ENCODE measurements at regions not wholly inside any gene's neighbourhood (a gene's known extent, or its start where the extent isn't known, plus 50 kb on each side); places are given as distances from the start of the nearest gene placed in this dataset.
"Not testable (repeated sequence)": the region's sequence is repeated elsewhere in the genome, so short reads cannot be mapped to it uniquely, and the experiment has no call there.

GRCh38 chr21:24424776-24425175 is 1182.5 kb downstream of the MRPL39 start:
- Histone ChIP-seq H3K4me3 (ENCODE audit: low read depth in 1 of 2, low read length in 2 of 2) (no peak overlapping the region), H3K4me2 (ENCODE audit: insufficient read depth, low read length) (no peak overlapping the region), H3K27ac (ENCODE audit: low read length) (no peak overlapping the region), H3K9me3 (ENCODE audit: insufficient read depth, low read length, severe bottlenecking) (no peaks in the 10 kb centered on the region), H3K27me3 (ENCODE audit: insufficient read depth, low read length, poor library complexity) (no peaks in the 10 kb centered on the region), H3K4me1 (ENCODE audit: insufficient read depth, low read length) (no peaks in the 10 kb centered on the region), H2AFZ (ENCODE audit: low read depth, low read length) (no peak overlapping the region), H3K79me2 (ENCODE audit: insufficient read depth, low read length) (no peaks in the 10 kb centered on the region), H3K9ac (ENCODE audit: low read depth, low read length) (no peak overlapping the region), H3K36me3 (ENCODE audit: insufficient read depth, low read length) (no peaks in the 10 kb centered on the region), H4K20me1 (ENCODE audit: insufficient read depth, low read length) (no peaks in the 10 kb centered on the region)
- TF ChIP-seq EZH2 (IDR thresholded peaks at IDR 0.05; ENCODE audit: borderline replicate concordance, low read depth, low read length, severe bottlenecking) (no peak), CTCF (IDR thresholded peaks at IDR 0.05; ENCODE audit: borderline replicate concordance, extremely low read depth, low read length, poor library complexity, severe bottlenecking) (no peak)
- ATAC-seq (ENCODE audit: insufficient read depth, low read depth) (no peak), DNase-seq (no peak)

DNA sequence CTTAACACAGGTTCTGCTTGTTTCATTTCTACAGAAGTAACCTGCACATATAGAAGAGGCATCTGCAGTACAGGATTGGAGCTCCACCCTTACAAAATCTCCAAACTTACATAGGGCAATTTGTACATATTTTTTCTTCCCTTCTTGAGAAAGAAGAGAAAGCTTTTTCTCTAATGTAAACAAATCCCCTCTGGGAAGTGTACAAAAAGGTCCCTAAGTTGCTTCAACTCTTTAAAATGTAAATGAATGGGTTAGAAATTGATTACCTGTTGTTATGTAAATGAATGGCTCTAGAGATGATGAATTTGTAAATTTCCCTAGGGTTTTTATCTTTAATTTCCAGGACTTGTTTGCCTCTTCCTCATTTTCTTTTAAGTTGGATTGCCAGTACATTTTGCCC is 1183.7 kb downstream of the MRPL39 start:
- Histone ChIP-seq H3K4me3 (ENCODE audit: low read depth in 1 of 2, low read length in 2 of 2) (no peak overlapping the region), H4K20me1 (ENCODE audit: insufficient read depth, low read length) (no peaks in the 10 kb centered on the region), H3K27ac (ENCODE audit: low read length) (no peak overlapping the region), H3K4me2 (ENCODE audit: insufficient read depth, low read length) (no peak overlapping the region), H3K27me3 (ENCODE audit: insufficient read depth, low read length, poor library complexity) (no peaks in the 10 kb centered on the region), H3K9me3 (ENCODE audit: insufficient read depth, low read length, severe bottlenecking) (no peaks in the 10 kb centered on the region), H2AFZ (ENCODE audit: low read depth, low read length) (no peak overlapping the region), H3K4me1 (ENCODE audit: insufficient read depth, low read length) (no peaks in the 10 kb centered on the region), H3K79me2 (ENCODE audit: insufficient read depth, low read length) (no peaks in the 10 kb centered on the region), H3K36me3 (ENCODE audit: insufficient read depth, low read length) (no peaks in the 10 kb centered on the region), H3K9ac (ENCODE audit: low read depth, low read length) (no peak overlapping the region)
- ATAC-seq (ENCODE audit: insufficient read depth, low read depth): no peak
- TF ChIP-seq EZH2 (IDR thresholded peaks at IDR 0.05; ENCODE audit: borderline replicate concordance, low read depth, low read length, severe bottlenecking): no peak
- no peak for TF ChIP-seq CTCF (IDR thresholded peaks at IDR 0.05; ENCODE audit: borderline replicate concordance, extremely low read depth, low read length, poor library complexity, severe bottlenecking)
- DNase-seq: no peak

- Histone ChIP-seq H3K79me2 (ENCODE audit: insufficient read depth, low read length) (no peaks in the 10 kb centered on the region), H3K36me3 (ENCODE audit: insufficient read depth, low read length) (no peaks in the 10 kb centered on the region), H3K9me3 (ENCODE audit: insufficient read depth, low read length, severe bottlenecking) (no peaks in the 10 kb centered on the region), H2AFZ (ENCODE audit: low read depth, low read length) (no peak overlapping the region), H3K4me1 (ENCODE audit: insufficient read depth, low read length) (no peaks in the 10 kb centered on the region), H3K9ac (ENCODE audit: low read depth, low read length) (no peak overlapping the region), H4K20me1 (ENCODE audit: insufficient read depth, low read length) (no peaks in the 10 kb centered on the region), H3K27ac (ENCODE audit: low read length) (no peak overlapping the region), H3K27me3 (ENCODE audit: insufficient read depth, low read length, poor library complexity) (no peaks in the 10 kb centered on the region), H3K4me3 (ENCODE audit: low read depth in 1 of 2, low read length in 2 of 2) (no peak overlapping the region), H3K4me2 (ENCODE audit: insufficient read depth, low read length) (no peak overlapping the region)
- DNase-seq: no peak
- no peak for ATAC-seq (ENCODE audit: insufficient read depth, low read depth)
- TF ChIP-seq CTCF (IDR thresholded peaks at IDR 0.05; ENCODE audit: borderline replicate concordance, extremely low read depth, low read length, poor library complexity, severe bottlenecking) (no peak), EZH2 (IDR thresholded peaks at IDR 0.05; ENCODE audit: borderline replicate concordance, low read depth, low read length, severe bottlenecking) (no peak)
Observed at GRCh38 chr21:24420689-24421088, 1186.6 kb downstream of the MRPL39 start.

GRCh38 chr21:24419641-24420040 is 1187.6 kb downstream of the MRPL39 start:
- DNase-seq; H3K4me1 ChIP-seq (ENCODE audit: insufficient read depth, low read length); H4K20me1 ChIP-seq (ENCODE audit: insufficient read depth, low read length); H3K4me3 ChIP-seq (ENCODE audit: low read depth in 1 of 2, low read length in 2 of 2); H3K27me3 ChIP-seq (ENCODE audit: insufficient read depth, low read length, poor library complexity); ATAC-seq (ENCODE audit: insufficient read depth, low read depth); H3K9me3 ChIP-seq (ENCODE audit: insufficient read depth, low read length, severe bottlenecking); H3K4me2 ChIP-seq (ENCODE audit: insufficient read depth, low read length); H2AFZ ChIP-seq (ENCODE audit: low read depth, low read length); H3K27ac ChIP-seq (ENCODE audit: low read length); H3K36me3 ChIP-seq (ENCODE audit: insufficient read depth, low read length); H3K9ac ChIP-seq (ENCODE audit: low read depth, low read length); H3K79me2 ChIP-seq (ENCODE audit: insufficient read depth, low read length): not testable (repeated sequence)

Measured in DND-41 (cell line).